Mucosa of descending colon (tissue), 3 donors: ENCODE measurements at regions not wholly inside any gene's neighbourhood (a gene's known extent, or its start where the extent isn't known, plus 50 kb on each side); places are given as distances from the start of the nearest gene placed in this dataset.

Experiments
- ATAC-seq: fragments of 200-7000 bp; cut with Tn5 transposase; one replicate; pipeline ENCODE4 v1.9.1; 2020; ENCODE audit warnings: mild to moderate bottlenecking, moderate library complexity
- DNase-seq, 3 donors: peaks; one replicate each; pipeline ENCODE4 v3.0.0-alpha.2; 2020
- H3K36me3 ChIP-seq: fragments of 200-600 bp; one replicate; pipeline ENCODE4 v1.8.0; 2021; ENCODE audit warnings: low read depth, mild to moderate bottlenecking
- H3K4me1 ChIP-seq: fragments of 200-600 bp; one replicate; pipeline ENCODE4 v1.8.0; 2021; ENCODE audit warnings: low read depth, mild to moderate bottlenecking
- H3K4me3 ChIP-seq: fragments of 200-600 bp; one replicate; pipeline ENCODE4 v1.8.0; 2021; ENCODE audit warnings: mild to moderate bottlenecking
- H3K9me3 ChIP-seq: fragments of 200-600 bp; one replicate; pipeline ENCODE4 v1.8.0; 2021; ENCODE audit warnings: mild to moderate bottlenecking
- intact Hi-C, 2 donors: fragments of 100-400 bp; cut with DNase I in 1 of 2; cut with micrococcal nuclease in 1 of 2; formaldehyde crosslinking; loops; one replicate each; pipeline versions ENCODE4 v1.11.0 to v1.11.1; 2022; cut with DNase I, micrococcal nuclease
- TF ChIP-seq, protein P1 (sequence below): fragments of 200-600 bp; IDR thresholded peaks from one replicate; pipeline ENCODE4 v1.8.0; 2022; ENCODE audit warnings: antibody characterized with exemption, mild to moderate bottlenecking
- donor health status: DM: no; HTN: no; CAD: no; lungs with moderate emphysema.
- donor health status: DM: no; HTN: no; CAD: no.
- donor health status: DM: no; HTN: yes; CAD: no.

DNA sequence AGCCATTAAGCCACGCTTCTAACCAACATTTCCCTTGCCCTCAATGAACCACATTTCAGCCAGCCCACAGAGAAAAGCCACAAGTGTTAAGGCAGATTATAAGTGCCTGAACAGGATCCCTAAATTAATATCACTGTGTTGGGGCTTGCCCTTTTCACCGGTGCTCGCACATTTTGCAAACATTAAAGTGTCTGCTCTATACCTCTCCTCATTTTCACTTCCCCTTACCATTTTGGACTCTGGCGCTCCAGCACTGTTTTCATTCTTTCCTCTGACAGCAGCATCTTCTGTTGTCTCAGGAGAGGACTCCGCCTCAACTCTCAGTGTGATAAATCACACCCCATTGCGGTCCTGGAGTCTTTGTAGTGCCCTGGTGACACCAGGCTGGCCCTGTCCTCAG is 274.2 kb downstream of the BAMBI start:
- Histone ChIP-seq H3K4me1 (no peaks in the 10 kb centered on the region), H3K4me3 (no peak overlapping the region), H3K9me3 (no peaks in the 10 kb centered on the region), H3K36me3 (no peaks in the 10 kb centered on the region)
- intact Hi-C loops = no loop called here
- ATAC-seq (no peak), DNase-seq (no peak)
- TF ChIP-seq, protein P1, sequence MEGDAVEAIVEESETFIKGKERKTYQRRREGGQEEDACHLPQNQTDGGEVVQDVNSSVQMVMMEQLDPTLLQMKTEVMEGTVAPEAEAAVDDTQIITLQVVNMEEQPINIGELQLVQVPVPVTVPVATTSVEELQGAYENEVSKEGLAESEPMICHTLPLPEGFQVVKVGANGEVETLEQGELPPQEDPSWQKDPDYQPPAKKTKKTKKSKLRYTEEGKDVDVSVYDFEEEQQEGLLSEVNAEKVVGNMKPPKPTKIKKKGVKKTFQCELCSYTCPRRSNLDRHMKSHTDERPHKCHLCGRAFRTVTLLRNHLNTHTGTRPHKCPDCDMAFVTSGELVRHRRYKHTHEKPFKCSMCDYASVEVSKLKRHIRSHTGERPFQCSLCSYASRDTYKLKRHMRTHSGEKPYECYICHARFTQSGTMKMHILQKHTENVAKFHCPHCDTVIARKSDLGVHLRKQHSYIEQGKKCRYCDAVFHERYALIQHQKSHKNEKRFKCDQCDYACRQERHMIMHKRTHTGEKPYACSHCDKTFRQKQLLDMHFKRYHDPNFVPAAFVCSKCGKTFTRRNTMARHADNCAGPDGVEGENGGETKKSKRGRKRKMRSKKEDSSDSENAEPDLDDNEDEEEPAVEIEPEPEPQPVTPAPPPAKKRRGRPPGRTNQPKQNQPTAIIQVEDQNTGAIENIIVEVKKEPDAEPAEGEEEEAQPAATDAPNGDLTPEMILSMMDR = no peak

GRCh38 chr10:28952523-28952922 is 275.2 kb downstream of the BAMBI start:
- Histone ChIP-seq H3K4me1 (no peaks in the 10 kb centered on the region), H3K4me3 (no peak overlapping the region), H3K36me3 (no peaks in the 10 kb centered on the region), H3K9me3 (no peaks in the 10 kb centered on the region)
- DNase-seq (no peak), ATAC-seq (no peak)
- intact Hi-C loops = no loop called here
- TF ChIP-seq, protein P1 = no peak

DNA sequence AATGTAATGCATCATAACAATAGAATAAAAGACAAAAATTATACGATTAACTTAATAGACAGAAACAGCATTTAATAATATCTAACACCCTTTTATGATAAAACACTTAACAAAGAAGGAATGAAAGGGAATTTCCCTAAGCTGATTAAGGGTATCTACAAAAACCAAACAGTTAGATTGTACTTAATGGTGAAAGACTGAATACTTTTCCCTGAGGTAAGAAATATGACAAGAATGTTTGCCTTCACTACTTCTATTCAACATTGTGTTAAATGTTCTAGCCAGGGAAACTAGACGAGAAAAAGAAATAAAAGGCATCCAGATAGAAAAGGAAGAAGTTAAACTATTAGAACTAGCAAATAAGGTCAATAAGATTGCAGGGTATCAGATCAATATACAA is 276.9 kb downstream of the BAMBI start:
- Histone ChIP-seq H3K9me3 (no peaks in the 10 kb centered on the region), H3K4me1 (no peaks in the 10 kb centered on the region), H3K36me3 (no peaks in the 10 kb centered on the region), H3K4me3 (no peak overlapping the region)
- TF ChIP-seq, protein P1 = no peak
- ATAC-seq = no peak
- no peak for DNase-seq
- intact Hi-C loops = no loop called here

- ATAC-seq (no peak), DNase-seq (no peak)
- H3K9me3 ChIP-seq = no peaks in the 10 kb centered on the region
- intact Hi-C loops = no loop called here
- TF ChIP-seq, protein P1 = no peak
- H3K36me3 ChIP-seq = no peaks in the 10 kb centered on the region
- H3K4me1 ChIP-seq = no peaks in the 10 kb centered on the region
- H3K4me3 ChIP-seq = no peak overlapping the region
Observed at GRCh38 chr10:28958468-28958867, 281.1 kb downstream of the BAMBI start.

DNA sequence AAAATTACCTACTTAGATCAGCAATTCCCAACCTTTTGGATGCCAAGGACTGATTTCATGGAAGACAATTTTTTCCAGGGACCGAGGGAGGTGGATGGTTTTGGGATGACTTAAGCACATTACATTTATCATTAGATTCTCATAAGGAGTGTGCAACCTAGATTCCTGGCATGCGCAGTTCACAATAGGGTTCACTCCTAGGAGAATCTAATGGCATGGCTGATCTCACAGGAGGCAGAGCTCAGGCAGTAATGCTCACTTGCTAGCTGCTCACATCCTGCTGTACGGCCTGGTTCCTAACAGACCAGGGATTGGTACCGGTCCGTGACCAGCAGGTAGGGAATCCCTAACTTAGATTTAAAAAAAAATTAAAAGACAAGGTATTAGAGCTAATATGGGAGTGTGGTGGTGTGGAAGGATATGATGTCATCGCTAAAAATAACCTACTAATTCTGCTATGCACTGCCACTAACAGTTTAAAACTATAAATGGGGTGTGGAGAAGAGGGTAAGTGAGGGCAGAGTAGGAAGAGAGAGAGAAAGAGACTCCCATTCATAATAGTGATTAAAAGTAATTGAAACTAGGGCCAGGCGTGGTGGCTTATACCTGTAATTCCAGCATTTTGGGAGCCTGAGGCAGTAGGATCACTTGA is 282.7 kb downstream of the BAMBI start:
- H3K4me3 ChIP-seq = no peak overlapping the region
- DNase-seq (no peak), ATAC-seq (no peak)
- no peaks in the 10 kb centered on the region for H3K36me3 ChIP-seq
- H3K4me1 ChIP-seq = no peaks in the 10 kb centered on the region
- H3K9me3 ChIP-seq = no peaks in the 10 kb centered on the region
- intact Hi-C loops = no loop called here
- TF ChIP-seq, protein P1 = no peak

DNA sequence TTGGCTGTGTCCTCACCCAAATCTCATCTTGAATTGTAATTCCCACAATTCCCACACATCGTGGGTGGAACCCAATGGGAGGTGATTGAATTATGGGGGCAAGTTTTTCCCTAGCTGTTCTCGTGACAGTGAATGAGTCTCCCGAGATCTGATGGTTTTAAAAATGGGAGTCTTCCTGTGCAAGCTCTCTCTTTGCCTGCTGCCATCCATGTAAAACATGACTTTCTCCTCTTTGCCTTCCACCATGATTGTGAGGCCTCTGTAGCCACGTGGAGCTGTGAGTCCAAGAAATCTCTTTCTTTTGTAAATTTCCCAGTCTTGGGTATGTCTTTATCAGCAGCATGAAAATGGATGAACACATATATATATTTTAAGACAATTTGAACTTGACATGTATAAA is 285.4 kb downstream of the BAMBI start:
- Histone ChIP-seq H3K4me1 (no peaks in the 10 kb centered on the region), H3K4me3 (no peak overlapping the region), H3K9me3 (no peaks in the 10 kb centered on the region), H3K36me3 (no peaks in the 10 kb centered on the region)
- DNase-seq = no peak
- ATAC-seq = no peak
- intact Hi-C loops = no loop called here
- TF ChIP-seq, protein P1 = no peak
